A673 (cell line): ENCODE measurements at regions not wholly inside any gene's neighbourhood (a gene's known extent, or its start where the extent isn't known, plus 50 kb on each side); places are given as distances from the start of the nearest gene placed in this dataset.

ENCODE experiments used
- BruUV-seq: library from RNA; stranded (reverse); fragments of 400-500 nt; replicated peaks from 2 replicates; lab custom pipeline; 2021; lab: Mats Ljungman, UMichigan
- CTCF ChIA-PET: fragments of 300-600 bp; sonication (Branson Sonifier 250); formaldehyde crosslinking; loops from one replicate; lab custom pipeline; 2022; ENCODE audit warnings: antibody characterized with exemption; lab: Charles Lee
- POLR2A ChIA-PET: fragments of 300-600 bp; sonication (Branson Sonifier 250); formaldehyde crosslinking; loops from one replicate; lab custom pipeline; 2022; ENCODE audit warnings: antibody characterized with exemption; ENCODE audit not compliant: low non-redundant PET; lab: Charles Lee
- DNase-seq: peaks from one replicate; pipeline ENCODE4 v3.0.0-alpha.2; 2015; ENCODE audit warnings: low spot score
- H3K27ac ChIP-seq: fragments of 200-600 bp; sonication (generic); 2 replicates; pipeline ENCODE4 v1.5.1; 2016; ENCODE audit warnings: mixed run types, low read depth, mild to moderate bottlenecking, mixed read lengths, antibody characterized with exemption, low read length; ENCODE audit not compliant: poor library complexity, severe bottlenecking
- H3K27me3 ChIP-seq: fragments of 200-600 bp; sonication (generic); replicated peaks from 2 replicates; pipeline ENCODE4 v1.6.1; 2017; ENCODE audit warnings: mixed run types, low read depth, mild to moderate bottlenecking, mixed read lengths, antibody characterized with exemption, low read length; ENCODE audit not compliant: insufficient read depth, poor library complexity
- H3K36me3 ChIP-seq: fragments of 200-600 bp; sonication (generic); 2 replicates; pipeline ENCODE4 v1.6.1; 2016; ENCODE audit warnings: mixed run types, mild to moderate bottlenecking, mixed read lengths, antibody characterized with exemption, low read length; ENCODE audit not compliant: insufficient read depth, poor library complexity, severe bottlenecking
- H3K4me1 ChIP-seq: fragments of 200-600 bp; sonication (generic); 2 replicates; pipeline ENCODE4 v1.6.1; 2017; ENCODE audit warnings: mixed run types, mild to moderate bottlenecking, mixed read lengths, antibody characterized with exemption, low read length; ENCODE audit not compliant: insufficient read depth, poor library complexity, severe bottlenecking
- H3K4me3 ChIP-seq: fragments of 200-600 bp; sonication (generic); 2 replicates; pipeline ENCODE4 v1.5.1; 2016; ENCODE audit warnings: low read depth, mixed run types, mild to moderate bottlenecking, mixed read lengths, low read length; ENCODE audit not compliant: poor library complexity, severe bottlenecking
- H3K9me3 ChIP-seq: fragments of 200-600 bp; sonication (generic); 2 replicates; pipeline ENCODE4 v1.6.1; 2016; ENCODE audit warnings: mixed run types, low read depth, mild to moderate bottlenecking, mixed read lengths, antibody characterized with exemption, low read length; ENCODE audit not compliant: poor library complexity, severe bottlenecking
- CTCF ChIP-seq: fragments of 300-800, 200-600 bp; sonication (generic); conservative IDR thresholded peaks from 2 replicates; pipeline ENCODE4 v1.5.1; 2017; ENCODE audit warnings: low read depth, mild to moderate bottlenecking, antibody characterized with exemption, low read length, moderate library complexity, mixed read lengths
- EZH2 ChIP-seq: fragments of 200-600 bp; sonication (generic); IDR thresholded peaks from 2 replicates; pipeline ENCODE4 v1.6.1; 2017; ENCODE audit warnings: borderline replicate concordance, low read depth, mild to moderate bottlenecking, mixed read lengths, antibody characterized with exemption, low read length; ENCODE audit not compliant: poor library complexity, severe bottlenecking
- intact Hi-C: fragments of 100-400 bp; cut with micrococcal nuclease; formaldehyde crosslinking; loops from one replicate; pipeline ENCODE4 v1.10.0; 2022; ENCODE audit not compliant: unreplicated experiment

GRCh38 chr6:53989504-53989903 is 121.7 kb upstream of the MLIP start:
- Histone ChIP-seq H3K4me1 (peaks cover 26% of the 10 kb centered on the region), H3K9me3 (no peaks in the 10 kb centered on the region), H3K27ac (no peak overlapping the region), H3K27me3 (no peaks in the 10 kb centered on the region), H3K36me3 (no peaks in the 10 kb centered on the region), H3K4me3 (no peak overlapping the region)
- ChIA-PET POLR2A (no interaction called here), CTCF (no interaction called here)
- BruUV-seq: no TSS peak
- no peak for DNase-seq
- TF ChIP-seq CTCF: no peak
- TF ChIP-seq EZH2: no peak
- intact Hi-C loops: loop anchor here (5.0 to 10.0 kb wide), 4 partner anchors 253 to 1253 kb away; no protein-coding TSS in a partner anchor

DNA sequence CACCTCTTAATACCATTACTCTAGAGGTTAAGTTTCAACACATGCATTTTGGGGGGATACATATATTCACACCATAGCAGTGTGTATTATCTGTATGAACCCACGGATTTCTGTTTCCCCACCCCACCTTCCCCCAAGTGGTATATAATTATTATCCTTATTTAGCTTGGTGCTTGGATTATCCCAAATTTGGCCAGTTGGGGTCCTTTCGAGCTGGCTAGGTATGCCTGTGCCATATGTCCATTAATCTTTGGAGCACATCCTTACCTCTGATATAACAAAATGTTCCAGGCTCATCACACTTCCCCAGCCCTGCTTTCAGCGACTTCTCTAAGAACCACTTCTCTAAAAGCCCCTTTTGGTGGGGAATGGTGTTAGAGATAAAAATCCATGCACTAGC is 118.7 kb upstream of the MLIP start:
- Histone ChIP-seq H3K36me3 (no peaks in the 10 kb centered on the region), H3K27me3 (no peaks in the 10 kb centered on the region), H3K27ac (no peak overlapping the region), H3K4me3 (no peak overlapping the region), H3K4me1 (no peaks in the 10 kb centered on the region), H3K9me3 (no peaks in the 10 kb centered on the region)
- intact Hi-C loops: no loop called here
- BruUV-seq: no TSS peak
- POLR2A ChIA-PET: no interaction called here
- CTCF ChIA-PET: interaction anchor here (0.6 kb wide), 1 partner anchor 289 kb away, joined by 3 read pairs; no protein-coding TSS in a partner anchor
- TF ChIP-seq CTCF (no peak), EZH2 (no peak)
- no peak for DNase-seq

- Histone ChIP-seq H3K9me3 (no peaks in the 10 kb centered on the region), H3K27me3 (no peaks in the 10 kb centered on the region), H3K36me3 (no peaks in the 10 kb centered on the region), H3K4me3 (no peak overlapping the region), H3K4me1 (no peaks in the 10 kb centered on the region), H3K27ac (no peak overlapping the region)
- no peak for DNase-seq
- BruUV-seq: no TSS peak
- intact Hi-C loops: no loop called here
- POLR2A ChIA-PET: no interaction called here
- CTCF ChIA-PET: no interaction called here
- TF ChIP-seq CTCF: no peak
- TF ChIP-seq EZH2: no peak
Measured at GRCh38 chr6:53994201-53994600, 117.0 kb upstream of the MLIP start.
